SK-N-SH (cell line): ENCODE measurements at regions not wholly inside any gene's neighbourhood (a gene's known extent, or its start where the extent isn't known, plus 50 kb on each side); places are given as distances from the start of the nearest gene placed in this dataset.

Experiments used
- CTCF ChIA-PET: fragments of 300-600, 350-600 bp; formaldehyde crosslinking; extraction: SDS; loops from one replicate; lab custom pipeline; 2021; lab: Yijun Ruan, JAX
- POLR2A ChIA-PET: fragments of 350-600 bp; sonication (Branson Sonifier 250); formaldehyde crosslinking; extraction: SDS; loops from one replicate; lab custom pipeline; 2020; ENCODE audit warnings: antibody characterized with exemption, inconsistent platforms; lab: Yijun Ruan, JAX
- DNase-seq: peaks from one replicate; pipeline ENCODE4 v3.0.0; 2012
- H2AFZ ChIP-seq: fragments of 200-600 bp; sonication (generic); 2 replicates; pipeline ENCODE4 v1.8.1; 2016; ENCODE audit warnings: antibody characterized with exemption, mild to moderate bottlenecking, low read depth
- H3F3A ChIP-seq: fragments of 200-600 bp; sonication (generic); replicated peaks from 2 replicates; pipeline ENCODE3; 2016; ENCODE audit warnings: antibody characterized with exemption, mild to moderate bottlenecking; ENCODE audit not compliant: insufficient read depth
- H3K27ac ChIP-seq, 2 experiments: fragments of 200-500 bp in 1 of 2; fragments of 200-600 bp in 1 of 2; sonication (Bioruptor generic) in 1 of 2; sonication (generic), shearing (Covaris generic) in 1 of 2; 2 replicates each; pipeline versions ENCODE4 v1.5.1 to v1.6.1; 2014 to 2016; ENCODE audit warnings: low read depth in 2 of 2, inconsistent platforms in 1 of 2, low read length in 1 of 2, mild to moderate bottlenecking in 1 of 2, mixed read lengths in 1 of 2
- H3K27me3 ChIP-seq: fragments of 200-600 bp; sonication (generic), shearing (Covaris generic); 2 replicates; pipeline ENCODE4 v1.6.1; 2016; ENCODE audit warnings: mixed run types; ENCODE audit not compliant: insufficient read depth
- H3K36me3 ChIP-seq, 2 experiments: fragments of 200-500 bp in 1 of 2; fragments of 200-600 bp in 1 of 2; sonication (Bioruptor generic) in 1 of 2; sonication (generic) in 1 of 2; replicated peaks in 1 of 2; 2 replicates each; pipeline versions ENCODE3 to v1.5.1; 2014 to 2016; ENCODE audit warnings: low read length in 1 of 2, mild to moderate bottlenecking in 1 of 2; ENCODE audit not compliant: insufficient read depth in 2 of 2, control insufficient read depth in 1 of 2
- H3K4me1 ChIP-seq, 2 experiments: fragments of 200-500 bp in 1 of 2; fragments of 200-600 bp in 1 of 2; sonication (Bioruptor generic) in 1 of 2; sonication (generic), shearing (Covaris generic) in 1 of 2; 2 replicates each; pipeline versions ENCODE4 v1.5.1 to v1.6.1; 2014 to 2016; ENCODE audit warnings: low read depth in 1 of 2, low read length in 1 of 2, mixed run types in 1 of 2; ENCODE audit not compliant: insufficient read depth in 2 of 2, control insufficient read depth in 1 of 2
- H3K4me2 ChIP-seq: fragments of 200-600 bp; sonication (generic), shearing (Covaris generic); 2 replicates; pipeline ENCODE4 v1.6.1; 2017; ENCODE audit warnings: mixed run types
- H3K4me3 ChIP-seq, 2 experiments: fragments of 200-500 bp in 1 of 2; fragments of 200-600 bp in 1 of 2; sonication (Bioruptor generic) in 1 of 2; sonication (generic), shearing (Covaris generic) in 1 of 2; 2 replicates each; pipeline versions ENCODE4 v1.5.1 to v1.8.1; 2014 to 2016; ENCODE audit warnings: low read depth in 2 of 2, inconsistent platforms in 1 of 2, low read length in 1 of 2, mild to moderate bottlenecking in 1 of 2, mixed read lengths in 1 of 2, moderate library complexity in 1 of 2
- H3K79me2 ChIP-seq: fragments of 200-600 bp; sonication (generic); 2 replicates; pipeline ENCODE4 v1.8.1; 2017; ENCODE audit warnings: mild to moderate bottlenecking; ENCODE audit not compliant: insufficient read depth
- H3K9ac ChIP-seq: fragments of 200-600 bp; sonication (generic); 2 replicates; pipeline ENCODE4 v1.6.1; 2017; ENCODE audit warnings: mixed run types
- H3K9me2 ChIP-seq: fragments of 200-600 bp; sonication (generic); 2 replicates; pipeline ENCODE4 v1.6.1; 2017; ENCODE audit warnings: mixed run types
- H3K9me3 ChIP-seq: fragments of 200-600 bp; sonication (generic); 2 replicates; pipeline ENCODE4 v1.6.1; 2017; ENCODE audit warnings: mixed run types, mild to moderate bottlenecking, moderate library complexity
- H4K20me1 ChIP-seq: fragments of 200-600 bp; sonication (generic); 2 replicates; pipeline ENCODE4 v1.6.1; 2017; ENCODE audit warnings: mild to moderate bottlenecking, mixed run types; ENCODE audit not compliant: insufficient read depth
- EP300 ChIP-seq, 2 experiments: IDR thresholded peaks; 2 replicates each; pipeline versions ENCODE4 v1.4.0 to v1.6.1; 2012; ENCODE audit warnings: borderline replicate concordance in 1 of 2, low read depth in 1 of 2, low read length in 1 of 2
- FOSL2 ChIP-seq: IDR thresholded peaks from 2 replicates; pipeline ENCODE4 v1.4.0; 2012; ENCODE audit warnings: low read depth, mild to moderate bottlenecking, moderate library complexity, borderline replicate concordance
- FOXJ3 ChIP-seq: sonication (generic); formaldehyde crosslinking; IDR thresholded peaks from 2 replicates; pipeline ENCODE4 v1.5.1; 2020; ENCODE audit warnings: mild to moderate bottlenecking, missing genetic modification reagents
- FOXM1 ChIP-seq: IDR thresholded peaks from 2 replicates; pipeline ENCODE4 v1.4.0; 2012; ENCODE audit warnings: low read depth, mild to moderate bottlenecking
- JUND ChIP-seq: IDR thresholded peaks from 2 replicates; pipeline ENCODE4 v1.4.0; 2012
- NFIC ChIP-seq: IDR thresholded peaks from 2 replicates; pipeline ENCODE4 v1.4.0; 2012; ENCODE audit warnings: borderline replicate concordance
- NRF1 ChIP-seq: IDR thresholded peaks from 2 replicates; pipeline ENCODE4 v1.6.1; 2012; ENCODE audit warnings: low read depth, mild to moderate bottlenecking, low read length
- RAD21 ChIP-seq: IDR thresholded peaks from 2 replicates; pipeline ENCODE4 v1.6.1; 2012; ENCODE audit warnings: mild to moderate bottlenecking, low read length
- RCOR1 ChIP-seq: fragments of 150-350 bp; IDR thresholded peaks from 2 replicates; pipeline ENCODE4 v1.6.1; 2017; ENCODE audit warnings: antibody characterized with exemption, low read length
- RXRA ChIP-seq: IDR thresholded peaks from 2 replicates; pipeline ENCODE4 v1.4.0; 2012; ENCODE audit warnings: low read depth, mild to moderate bottlenecking, borderline replicate concordance
- SIN3A ChIP-seq: IDR thresholded peaks from 2 replicates; pipeline ENCODE4 v1.6.1; 2012; ENCODE audit warnings: low read depth, mild to moderate bottlenecking, low read length, moderate library complexity, borderline replicate concordance
- TAF1 ChIP-seq: IDR thresholded peaks from 2 replicates; pipeline ENCODE4 v1.6.1; 2012; ENCODE audit warnings: low read depth, mild to moderate bottlenecking, low read length, moderate library complexity, borderline replicate concordance
- TCF12 ChIP-seq: IDR thresholded peaks from 2 replicates; pipeline ENCODE4 v1.4.0; 2012
- TEAD4 ChIP-seq: IDR thresholded peaks from 2 replicates; pipeline ENCODE4 v1.4.0; 2012; ENCODE audit warnings: mild to moderate bottlenecking, borderline replicate concordance; ENCODE audit not compliant: insufficient read depth
- USF1 ChIP-seq: IDR thresholded peaks from 2 replicates; pipeline ENCODE4 v1.4.0; 2012; ENCODE audit warnings: low read depth, borderline replicate concordance
- USF2 ChIP-seq: fragments of 150-350 bp; IDR thresholded peaks from 2 replicates; pipeline ENCODE4 v1.6.1; 2017; ENCODE audit warnings: antibody characterized with exemption, low read length, low read depth, borderline replicate concordance
- YY1 ChIP-seq: IDR thresholded peaks from 2 replicates; pipeline ENCODE4 v1.4.0; 2012; ENCODE audit warnings: low read depth, mild to moderate bottlenecking
- ZBTB33 ChIP-seq: IDR thresholded peaks from 2 replicates; pipeline ENCODE4 v1.4.0; 2012; ENCODE audit warnings: low read depth, borderline replicate concordance
- WGBS: methylation state at CpG from one replicate; pipeline ENCODE4 v1.1.6; 2017; ENCODE audit warnings: low lambda C conversion rate; 5-methylcytosine and 5-hydroxymethylcytosine counted together

- no peaks in the 10 kb centered on the region for H3K9me3 ChIP-seq
Measured at GRCh38 chr4:30281986-30282385, 438.2 kb upstream of the PCDH7 start.

GRCh38 chr4:30283336-30283735, 436.8 kb upstream of the PCDH7 start:
- H3K4me1 ChIP-seq = no peaks in the 10 kb centered on the region
- H4K20me1 ChIP-seq = no peaks in the 10 kb centered on the region
- no peak overlapping the region for H3K9ac ChIP-seq
- TF ChIP-seq RXRA (no peak), JUND (no peak), ZBTB33 (no peak), SIN3A (no peak), FOXJ3 (CRISPR knock-in tag) (no peak), USF2 (no peak), USF1 (no peak), NFIC (no peak), FOXM1 (no peak), TEAD4 (no peak), FOSL2 (no peak), YY1 (no peak), EP300 (IDR thresholded peaks at IDR 0.05; ENCODE audit: borderline replicate concordance in 1 of 2, low read depth in 1 of 2, low read length in 1 of 2) (no peak), RAD21 (no peak), NRF1 (no peak), RCOR1 (no peak), TAF1 (no peak)
- CTCF ChIA-PET = no interaction called here
- no peak overlapping the region for H3K27ac ChIP-seq
- no peak overlapping the region for H3K4me3 ChIP-seq
- H3K9me2 ChIP-seq = no peaks in the 10 kb centered on the region
- H3K9me3 ChIP-seq = no peaks in the 10 kb centered on the region
- POLR2A ChIA-PET = no interaction called here
- H3F3A ChIP-seq = no peaks in the 10 kb centered on the region
- H3K27me3 ChIP-seq = no peaks in the 10 kb centered on the region
- H3K4me2 ChIP-seq = no peak overlapping the region
- no peak overlapping the region for H2AFZ ChIP-seq
- H3K79me2 ChIP-seq = no peaks in the 10 kb centered on the region
- no peaks in the 10 kb centered on the region for H3K36me3 ChIP-seq
- WGBS = 4% methylated on average over 3 of the region's 3 CpGs
- DNase-seq = no peak

More at GRCh38 chr4:30281986-30282385, 438.2 kb upstream of the PCDH7 start:
- no peak for DNase-seq
- Histone ChIP-seq H3K27ac (no peak overlapping the region), H3K36me3 (no peaks in the 10 kb centered on the region), H3K4me3 (no peak overlapping the region), H3K79me2 (no peaks in the 10 kb centered on the region), H2AFZ (no peak overlapping the region), H3F3A (no peaks in the 10 kb centered on the region), H3K4me1 (no peaks in the 10 kb centered on the region), H3K9me2 (no peaks in the 10 kb centered on the region), H4K20me1 (no peaks in the 10 kb centered on the region), H3K9ac (no peak overlapping the region), H3K4me2 (no peak overlapping the region), H3K27me3 (no peaks in the 10 kb centered on the region)
- TF ChIP-seq TEAD4 (no peak), TCF12 (no peak), EP300 (IDR thresholded peaks at IDR 0.05; ENCODE audit: borderline replicate concordance in 1 of 2, low read depth in 1 of 2, low read length in 1 of 2) (no peak), SIN3A (no peak)
- ChIA-PET POLR2A (no interaction called here), CTCF (no interaction called here)
